ENCODE measurements at regions not wholly inside any gene's neighbourhood (a gene's known extent, or its start where the extent isn't known, plus 50 kb on each side); places are given as distances from the start of the nearest gene placed in this dataset.

DNA sequence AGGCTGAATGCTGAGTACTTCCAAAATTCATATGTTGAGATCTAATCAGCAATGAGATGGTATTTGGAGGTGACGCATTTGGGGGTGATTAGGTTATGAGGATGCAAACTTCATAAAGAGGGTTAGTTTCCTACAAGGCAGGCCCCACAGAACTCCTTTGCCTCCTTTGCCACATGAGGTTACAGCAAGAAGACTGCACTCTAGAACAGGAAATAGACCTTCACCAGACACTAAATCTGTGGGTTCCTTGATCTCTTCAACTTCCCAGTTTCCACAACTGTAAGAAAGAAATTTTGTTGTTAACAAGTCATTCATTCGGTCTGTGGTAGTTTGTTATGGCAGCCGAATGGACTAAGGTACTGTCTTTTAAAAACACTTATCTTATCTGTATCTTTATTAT is 681.9 kb upstream of the HS3ST1 start (continued):
- TF ChIP-seq, protein P1, sequence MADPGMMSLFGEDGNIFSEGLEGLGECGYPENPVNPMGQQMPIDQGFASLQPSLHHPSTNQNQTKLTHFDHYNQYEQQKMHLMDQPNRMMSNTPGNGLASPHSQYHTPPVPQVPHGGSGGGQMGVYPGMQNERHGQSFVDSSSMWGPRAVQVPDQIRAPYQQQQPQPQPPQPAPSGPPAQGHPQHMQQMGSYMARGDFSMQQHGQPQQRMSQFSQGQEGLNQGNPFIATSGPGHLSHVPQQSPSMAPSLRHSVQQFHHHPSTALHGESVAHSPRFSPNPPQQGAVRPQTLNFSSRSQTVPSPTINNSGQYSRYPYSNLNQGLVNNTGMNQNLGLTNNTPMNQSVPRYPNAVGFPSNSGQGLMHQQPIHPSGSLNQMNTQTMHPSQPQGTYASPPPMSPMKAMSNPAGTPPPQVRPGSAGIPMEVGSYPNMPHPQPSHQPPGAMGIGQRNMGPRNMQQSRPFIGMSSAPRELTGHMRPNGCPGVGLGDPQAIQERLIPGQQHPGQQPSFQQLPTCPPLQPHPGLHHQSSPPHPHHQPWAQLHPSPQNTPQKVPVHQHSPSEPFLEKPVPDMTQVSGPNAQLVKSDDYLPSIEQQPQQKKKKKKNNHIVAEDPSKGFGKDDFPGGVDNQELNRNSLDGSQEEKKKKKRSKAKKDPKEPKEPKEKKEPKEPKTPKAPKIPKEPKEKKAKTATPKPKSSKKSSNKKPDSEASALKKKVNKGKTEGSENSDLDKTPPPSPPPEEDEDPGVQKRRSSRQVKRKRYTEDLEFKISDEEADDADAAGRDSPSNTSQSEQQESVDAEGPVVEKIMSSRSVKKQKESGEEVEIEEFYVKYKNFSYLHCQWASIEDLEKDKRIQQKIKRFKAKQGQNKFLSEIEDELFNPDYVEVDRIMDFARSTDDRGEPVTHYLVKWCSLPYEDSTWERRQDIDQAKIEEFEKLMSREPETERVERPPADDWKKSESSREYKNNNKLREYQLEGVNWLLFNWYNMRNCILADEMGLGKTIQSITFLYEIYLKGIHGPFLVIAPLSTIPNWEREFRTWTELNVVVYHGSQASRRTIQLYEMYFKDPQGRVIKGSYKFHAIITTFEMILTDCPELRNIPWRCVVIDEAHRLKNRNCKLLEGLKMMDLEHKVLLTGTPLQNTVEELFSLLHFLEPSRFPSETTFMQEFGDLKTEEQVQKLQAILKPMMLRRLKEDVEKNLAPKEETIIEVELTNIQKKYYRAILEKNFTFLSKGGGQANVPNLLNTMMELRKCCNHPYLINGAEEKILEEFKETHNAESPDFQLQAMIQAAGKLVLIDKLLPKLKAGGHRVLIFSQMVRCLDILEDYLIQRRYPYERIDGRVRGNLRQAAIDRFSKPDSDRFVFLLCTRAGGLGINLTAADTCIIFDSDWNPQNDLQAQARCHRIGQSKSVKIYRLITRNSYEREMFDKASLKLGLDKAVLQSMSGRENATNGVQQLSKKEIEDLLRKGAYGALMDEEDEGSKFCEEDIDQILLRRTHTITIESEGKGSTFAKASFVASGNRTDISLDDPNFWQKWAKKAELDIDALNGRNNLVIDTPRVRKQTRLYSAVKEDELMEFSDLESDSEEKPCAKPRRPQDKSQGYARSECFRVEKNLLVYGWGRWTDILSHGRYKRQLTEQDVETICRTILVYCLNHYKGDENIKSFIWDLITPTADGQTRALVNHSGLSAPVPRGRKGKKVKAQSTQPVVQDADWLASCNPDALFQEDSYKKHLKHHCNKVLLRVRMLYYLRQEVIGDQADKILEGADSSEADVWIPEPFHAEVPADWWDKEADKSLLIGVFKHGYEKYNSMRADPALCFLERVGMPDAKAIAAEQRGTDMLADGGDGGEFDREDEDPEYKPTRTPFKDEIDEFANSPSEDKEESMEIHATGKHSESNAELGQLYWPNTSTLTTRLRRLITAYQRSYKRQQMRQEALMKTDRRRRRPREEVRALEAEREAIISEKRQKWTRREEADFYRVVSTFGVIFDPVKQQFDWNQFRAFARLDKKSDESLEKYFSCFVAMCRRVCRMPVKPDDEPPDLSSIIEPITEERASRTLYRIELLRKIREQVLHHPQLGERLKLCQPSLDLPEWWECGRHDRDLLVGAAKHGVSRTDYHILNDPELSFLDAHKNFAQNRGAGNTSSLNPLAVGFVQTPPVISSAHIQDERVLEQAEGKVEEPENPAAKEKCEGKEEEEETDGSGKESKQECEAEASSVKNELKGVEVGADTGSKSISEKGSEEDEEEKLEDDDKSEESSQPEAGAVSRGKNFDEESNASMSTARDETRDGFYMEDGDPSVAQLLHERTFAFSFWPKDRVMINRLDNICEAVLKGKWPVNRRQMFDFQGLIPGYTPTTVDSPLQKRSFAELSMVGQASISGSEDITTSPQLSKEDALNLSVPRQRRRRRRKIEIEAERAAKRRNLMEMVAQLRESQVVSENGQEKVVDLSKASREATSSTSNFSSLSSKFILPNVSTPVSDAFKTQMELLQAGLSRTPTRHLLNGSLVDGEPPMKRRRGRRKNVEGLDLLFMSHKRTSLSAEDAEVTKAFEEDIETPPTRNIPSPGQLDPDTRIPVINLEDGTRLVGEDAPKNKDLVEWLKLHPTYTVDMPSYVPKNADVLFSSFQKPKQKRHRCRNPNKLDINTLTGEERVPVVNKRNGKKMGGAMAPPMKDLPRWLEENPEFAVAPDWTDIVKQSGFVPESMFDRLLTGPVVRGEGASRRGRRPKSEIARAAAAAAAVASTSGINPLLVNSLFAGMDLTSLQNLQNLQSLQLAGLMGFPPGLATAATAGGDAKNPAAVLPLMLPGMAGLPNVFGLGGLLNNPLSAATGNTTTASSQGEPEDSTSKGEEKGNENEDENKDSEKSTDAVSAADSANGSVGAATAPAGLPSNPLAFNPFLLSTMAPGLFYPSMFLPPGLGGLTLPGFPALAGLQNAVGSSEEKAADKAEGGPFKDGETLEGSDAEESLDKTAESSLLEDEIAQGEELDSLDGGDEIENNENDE (IDR thresholded peaks at IDR 0.05; ENCODE audit: insufficient replicate concordance, low read length) = no peak
- TF ChIP-seq RNF2 (IDR thresholded peaks at IDR 0.05; ENCODE audit: borderline replicate concordance, low read depth, low read length, missing control alignments, poor library complexity, severe bottlenecking) (no peak), RXRA (IDR thresholded peaks at IDR 0.05; ENCODE audit: insufficient read depth, low read depth, low read length) (no peak)
